ENCODE measurements at regions not wholly inside any gene's neighbourhood (a gene's known extent, or its start where the extent isn't known, plus 50 kb on each side); places are given as distances from the start of the nearest gene placed in this dataset.

GRCh38 chr6:14913931-14914330 lies 331.9 kb upstream of the JARID2 start:
- H3K4me3 Mint-ChIP-seq, result no peak overlapping the region
- H2AFZ ChIP-seq, result no peak overlapping the region
- H3K36me3 Mint-ChIP-seq (ENCODE audit: low read depth), result no peaks in the 10 kb centered on the region; the same call in 2 of the 3 replicates
- H4K20me1 ChIP-seq (replicated peaks; ENCODE audit: insufficient read depth), result no peaks in the 10 kb centered on the region
- H3F3A ChIP-seq (replicated peaks; ENCODE audit: low read depth), result no peaks in the 10 kb centered on the region
- H3K27ac Mint-ChIP-seq, result no peak overlapping the region
- no peaks in the 10 kb centered on the region for H3K9me2 ChIP-seq (ENCODE audit: insufficient read depth)
- no peaks in the 10 kb centered on the region for H3K27me3 ChIP-seq (ENCODE audit: insufficient read depth)
- DNase-seq (ENCODE audit: low spot score) (no peak), ATAC-seq (no peak)
- no peak overlapping the region for H3K27ac ChIP-seq (ENCODE audit: low read depth)
- peaks cover 19% of the 10 kb centered on the region for H3K4me1 ChIP-seq (ENCODE audit: insufficient read depth)
- H3K4me3 ChIP-seq, result no peak overlapping the region
- H3K4me1 Mint-ChIP-seq, result peaks cover 13% of the 10 kb centered on the region
- no peak overlapping the region for H3K4me2 ChIP-seq
- H3K79me2 ChIP-seq (replicated peaks; ENCODE audit: insufficient read depth), result no peaks in the 10 kb centered on the region
- TF ChIP-seq ZNF331 (CRISPR knock-in tag; IDR thresholded peaks at IDR 0.05; ENCODE audit: low read depth) (no peak), STAT1 (IDR thresholded peaks at IDR 0.05; ENCODE audit: unreplicated experiment) (no peak), REST (IDR thresholded peaks at IDR 0.05; ENCODE audit: unreplicated experiment) (no peak), EZH2phosphoT487 (IDR thresholded peaks at IDR 0.05; ENCODE audit: unreplicated experiment) (no peak), ZNF114 (CRISPR knock-in tag; IDR thresholded peaks at IDR 0.05) (no peak), ETS1 (IDR thresholded peaks at IDR 0.05) (no peak), NANOG (IDR thresholded peaks at IDR 0.05; ENCODE audit: borderline replicate concordance) (no peak)
- no peaks in the 10 kb centered on the region for H3K36me3 ChIP-seq (ENCODE audit: insufficient read depth)
- no peaks in the 10 kb centered on the region; the same call in 2 of the 3 replicates for H3K9me3 Mint-ChIP-seq
- peaks cover 4% of the 10 kb centered on the region for H3K27me3 Mint-ChIP-seq (ENCODE audit: insufficient read depth, low read depth, poor library complexity)

GRCh38 chr6:14915888-14916832 lies 329.7 kb upstream of the JARID2 start:
- Histone ChIP-seq H2AFZ (no peak overlapping the region), H4K20me1 (replicated peaks; ENCODE audit: insufficient read depth) (no peaks in the 10 kb centered on the region), H3K27me3 (ENCODE audit: insufficient read depth) (no peaks in the 10 kb centered on the region), H3K4me2 (no peak overlapping the region), H3F3A (replicated peaks; ENCODE audit: low read depth) (0 out of 2 replicates have a peak, but pooled peaks cover 2% of the 10 kb centered on the region), H3K4me3 (no peak overlapping the region), H3K4me1 (ENCODE audit: insufficient read depth) (peaks cover 19% of the 10 kb centered on the region), H3K9me2 (ENCODE audit: insufficient read depth) (no peaks in the 10 kb centered on the region), H3K36me3 (ENCODE audit: insufficient read depth) (no peaks in the 10 kb centered on the region), H3K79me2 (replicated peaks; ENCODE audit: insufficient read depth) (no peaks in the 10 kb centered on the region), H3K27ac (ENCODE audit: low read depth) (no peak overlapping the region)
- peaks cover 4% of the 10 kb centered on the region for H3K27me3 Mint-ChIP-seq (ENCODE audit: insufficient read depth, low read depth, poor library complexity)
- H3K4me1 Mint-ChIP-seq, result peaks cover 18% of the 10 kb centered on the region
- DNase-seq (ENCODE audit: low spot score) (no peak), ATAC-seq (no peak; the same call in 2 of the 3 replicates)
- no peaks in the 10 kb centered on the region; the same call in 2 of the 3 replicates for H3K36me3 Mint-ChIP-seq (ENCODE audit: low read depth)
- no peak overlapping the region for H3K27ac Mint-ChIP-seq
- no peak overlapping the region for H3K4me3 Mint-ChIP-seq
- no peaks in the 10 kb centered on the region; the same call in 2 of the 3 replicates for H3K9me3 Mint-ChIP-seq
- TF ChIP-seq NANOG (IDR thresholded peaks at IDR 0.05; ENCODE audit: borderline replicate concordance) (no peak), ZNF114 (CRISPR knock-in tag; IDR thresholded peaks at IDR 0.05) (no peak), POLR2AphosphoS5 (IDR thresholded peaks at IDR 0.05; ENCODE audit: low read depth) (no peak), ZNF462 (CRISPR knock-in tag; IDR thresholded peaks at IDR 0.05) (no peak), EZH2phosphoT487 (IDR thresholded peaks at IDR 0.05; ENCODE audit: unreplicated experiment) (no peak)
